OCI-LY7 (cell line): ENCODE measurements at regions not wholly inside any gene's neighbourhood (a gene's known extent, or its start where the extent isn't known, plus 50 kb on each side); places are given as distances from the start of the nearest gene placed in this dataset. TPM values are rescaled to one million over a fixed set of nuclear protein-coding genes. Genes with fewer than 3 reads are reported as not detected.
A peak's percentile ranks its signal among the peaks of the same experiment; 100 is the strongest.

Source experiments
- BruUV-seq: library from RNA; stranded (reverse); fragments of 400-500 nt; replicated peaks from 2 replicates; lab custom pipeline; 2021; lab: Mats Ljungman, UMichigan
- CTCF ChIA-PET: fragments of 300-600 bp; sonication (Branson Sonifier 250); formaldehyde crosslinking; loops from one replicate; lab custom pipeline; 2022; ENCODE audit warnings: antibody characterized with exemption; ENCODE audit not compliant: unreplicated experiment; lab: Charles Lee
- POLR2A ChIA-PET: fragments of 300-600 bp; sonication (Branson Sonifier 250); formaldehyde crosslinking; loops from one replicate; lab custom pipeline; 2022; ENCODE audit warnings: antibody characterized with exemption; lab: Charles Lee
- DNase-seq: peaks from one replicate; pipeline ENCODE4 v3.0.0-alpha.2; 2015; ENCODE audit warnings: low spot score
- H2AFZ ChIP-seq: fragments of 200-600 bp; sonication (generic), shearing (Covaris generic); 2 replicates; pipeline ENCODE4 v1.6.1; 2014; ENCODE audit warnings: mild to moderate bottlenecking, antibody characterized with exemption, low read length, moderate library complexity
- H3K27ac ChIP-seq: fragments of 200-600 bp; sonication (generic); 2 replicates; pipeline ENCODE4 v1.5.1; 2014; ENCODE audit warnings: mixed run types, low read depth, mild to moderate bottlenecking, moderate library complexity, low read length, inconsistent platforms; ENCODE audit not compliant: poor library complexity, severe bottlenecking
- H3K36me3 ChIP-seq: fragments of 200-600 bp; sonication (generic); 2 replicates; pipeline ENCODE4 v1.6.1; 2014; ENCODE audit warnings: mild to moderate bottlenecking, antibody characterized with exemption, low read length, moderate library complexity, mixed read lengths; ENCODE audit not compliant: insufficient read depth
- H3K4me1 ChIP-seq: fragments of 200-600 bp; sonication (generic); 2 replicates; pipeline ENCODE4 v1.5.1; 2014; ENCODE audit warnings: mild to moderate bottlenecking, low read length; ENCODE audit not compliant: insufficient read depth, poor library complexity, severe bottlenecking
- H3K4me2 ChIP-seq: fragments of 200-600 bp; sonication (generic); 2 replicates; pipeline ENCODE4 v1.6.1; 2014; ENCODE audit warnings: mild to moderate bottlenecking, low read length
- H3K4me3 ChIP-seq: fragments of 200-600 bp; sonication (generic); 2 replicates; pipeline ENCODE4 v1.5.1; 2014; ENCODE audit warnings: mild to moderate bottlenecking, low read depth, low read length; ENCODE audit not compliant: poor library complexity, severe bottlenecking
- H3K79me2 ChIP-seq: fragments of 200-600 bp; sonication (generic); 2 replicates; pipeline ENCODE4 v1.6.1; 2016; ENCODE audit warnings: low read depth, mild to moderate bottlenecking, low read length, moderate library complexity, mixed read lengths; ENCODE audit not compliant: insufficient read depth
- H3K9me2 ChIP-seq: fragments of 200-600 bp; sonication (generic); 2 replicates; pipeline ENCODE4 v1.6.1; 2016; ENCODE audit warnings: mild to moderate bottlenecking, low read length, mixed read lengths; ENCODE audit not compliant: insufficient read depth
- H3K9me3 ChIP-seq: fragments of 200-600 bp; sonication (generic); 2 replicates; pipeline ENCODE4 v1.6.1; 2014; ENCODE audit warnings: mild to moderate bottlenecking, mixed run types, low read length, mixed read lengths
- H4K20me1 ChIP-seq: fragments of 200-600 bp; sonication (generic); 2 replicates; pipeline ENCODE4 v1.6.1; 2014; ENCODE audit warnings: mild to moderate bottlenecking, antibody characterized with exemption, low read length, moderate library complexity, mixed read lengths; ENCODE audit not compliant: insufficient read depth
- CTCF ChIP-seq: fragments of 200-600 bp; sonication (generic); conservative IDR thresholded peaks from 2 replicates; pipeline ENCODE4 v1.5.1; 2014; ENCODE audit warnings: mild to moderate bottlenecking, antibody characterized with exemption, low read length, moderate library complexity, mixed read lengths
- EZH2phosphoT487 ChIP-seq: fragments of 200-600 bp; sonication (generic); IDR thresholded peaks from 2 replicates; pipeline ENCODE4 v1.6.1; 2018; ENCODE audit warnings: low read depth, borderline replicate concordance, mild to moderate bottlenecking, mixed run types, antibody characterized with exemption, low read length, moderate library complexity, mixed read lengths
- intact Hi-C: fragments of 100-400 bp; cut with micrococcal nuclease; formaldehyde crosslinking; loops from one replicate; pipeline ENCODE4 v1.10.0; 2022; ENCODE audit not compliant: unreplicated experiment
- small RNA-seq: library from RNA; depleted of rRNA; stranded (forward); fragments of <200 nt; gene quantifications from one replicate; pipeline ENCODE3, GENCODE V24; 2014

DNA sequence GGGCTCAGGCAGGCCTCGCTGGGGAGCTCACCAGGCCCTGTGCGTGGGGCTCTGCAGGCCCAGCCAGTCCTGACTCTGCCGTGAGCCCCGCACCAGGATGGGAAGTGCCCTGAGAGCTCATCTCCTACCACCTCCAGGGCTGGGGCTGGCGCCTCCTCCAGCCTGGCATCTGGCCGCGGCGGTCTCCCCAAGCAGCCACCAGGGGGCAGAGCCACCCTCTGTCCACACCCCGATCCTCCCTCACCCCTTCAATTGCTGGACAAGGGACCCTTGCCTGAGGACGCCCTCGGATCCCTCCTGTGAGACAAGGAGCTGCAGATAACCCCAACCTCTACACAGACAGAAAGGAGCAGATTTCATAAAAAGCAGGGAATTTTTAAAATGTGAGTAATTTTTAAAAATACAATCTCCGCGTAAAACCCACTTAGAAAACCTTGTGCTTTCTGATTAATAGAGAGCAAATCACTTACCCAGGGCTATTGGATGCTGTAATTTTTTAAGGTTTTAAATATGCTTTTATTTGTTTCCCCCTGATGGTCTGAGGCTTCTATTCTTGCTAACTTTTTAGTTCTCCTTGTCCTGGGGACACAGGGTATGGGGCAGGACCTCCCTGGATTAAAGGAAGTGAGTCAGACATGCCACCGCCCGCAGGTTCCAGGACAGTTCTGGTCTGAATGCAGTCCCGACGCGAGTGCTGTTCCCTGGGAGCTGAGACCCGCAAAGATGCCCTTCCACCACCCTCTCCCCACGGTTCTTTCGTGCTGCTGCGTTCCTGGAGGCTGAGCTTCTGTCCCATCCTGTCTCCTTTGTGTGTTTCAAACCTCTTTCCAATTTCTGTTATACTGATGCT lies 52.3 kb upstream of the CHRNA7 start:
- DNase-seq: peak; percentile 50
- POLR2A ChIA-PET: no interaction called here
- H3K27ac ChIP-seq: no peak overlapping the region
- H2AFZ ChIP-seq: no peak overlapping the region
- no peaks in the 10 kb centered on the region for H3K36me3 ChIP-seq
- H3K4me2 ChIP-seq: no peak overlapping the region
- peak; percentile 90 for TF ChIP-seq CTCF
- no peak for TF ChIP-seq EZH2phosphoT487
- H3K79me2 ChIP-seq: no peaks in the 10 kb centered on the region
- no peaks in the 10 kb centered on the region for H4K20me1 ChIP-seq
- no peaks in the 10 kb centered on the region for H3K9me2 ChIP-seq
- no peaks in the 10 kb centered on the region for H3K9me3 ChIP-seq
- no peaks in the 10 kb centered on the region for H3K4me1 ChIP-seq
- no peak overlapping the region for H3K4me3 ChIP-seq
- BruUV-seq: no TSS peak
- CTCF ChIA-PET: no interaction called here
- intact Hi-C loops: no loop called here

Small RNA genes lying in the stretch of these regions (small RNA-seq; reads per million reads assigned to genes)
- gene AC026951.2: not detected
- not detected for gene RF00425
